ENCODE measurements at regions not wholly inside any gene's neighbourhood (a gene's known extent, or its start where the extent isn't known, plus 50 kb on each side); places are given as distances from the start of the nearest gene placed in this dataset.

DNA sequence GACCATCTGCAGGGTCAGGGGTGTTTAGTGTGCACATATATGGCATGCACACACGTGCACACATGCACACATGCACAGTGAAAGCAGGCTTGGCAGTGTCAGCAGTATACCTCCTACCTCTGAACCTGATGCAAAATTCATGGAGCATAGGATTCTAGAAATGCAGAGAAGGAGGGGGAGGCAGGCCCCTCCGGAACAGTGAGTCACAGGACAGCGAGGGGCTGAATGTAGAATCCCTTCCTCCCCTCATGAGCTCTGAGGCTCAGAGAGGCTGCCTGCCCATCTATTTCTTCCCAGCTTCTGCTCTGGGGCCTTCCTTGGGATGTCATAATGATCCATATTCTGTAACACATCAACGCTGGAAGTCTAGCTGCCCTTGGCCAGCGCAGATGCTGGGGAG lies 66.7 kb upstream of the NECTIN1 start:
- Histone ChIP-seq H3K36me3 (no peaks in the 10 kb centered on the region), H3K27me3 (no peaks in the 10 kb centered on the region), H3K27ac (no peak overlapping the region), H3K9me3 (no peaks in the 10 kb centered on the region), H3K4me3 (no peak overlapping the region), H3K4me1 (peaks cover 8% of the 10 kb centered on the region)
- intact Hi-C loops (cut with DNase I) = no loop called here
- DNase-seq (ENCODE audit: extremely low spot score in 2 of 2) = no peak
- TF ChIP-seq POLR2AphosphoS5 (IDR thresholded peaks at IDR 0.05; ENCODE audit: insufficient read depth in 1 of 2, low read depth in 1 of 2) (no peak), POLR2A (IDR thresholded peaks at IDR 0.05) (no peak)
- TF ChIP-seq, protein P1, sequence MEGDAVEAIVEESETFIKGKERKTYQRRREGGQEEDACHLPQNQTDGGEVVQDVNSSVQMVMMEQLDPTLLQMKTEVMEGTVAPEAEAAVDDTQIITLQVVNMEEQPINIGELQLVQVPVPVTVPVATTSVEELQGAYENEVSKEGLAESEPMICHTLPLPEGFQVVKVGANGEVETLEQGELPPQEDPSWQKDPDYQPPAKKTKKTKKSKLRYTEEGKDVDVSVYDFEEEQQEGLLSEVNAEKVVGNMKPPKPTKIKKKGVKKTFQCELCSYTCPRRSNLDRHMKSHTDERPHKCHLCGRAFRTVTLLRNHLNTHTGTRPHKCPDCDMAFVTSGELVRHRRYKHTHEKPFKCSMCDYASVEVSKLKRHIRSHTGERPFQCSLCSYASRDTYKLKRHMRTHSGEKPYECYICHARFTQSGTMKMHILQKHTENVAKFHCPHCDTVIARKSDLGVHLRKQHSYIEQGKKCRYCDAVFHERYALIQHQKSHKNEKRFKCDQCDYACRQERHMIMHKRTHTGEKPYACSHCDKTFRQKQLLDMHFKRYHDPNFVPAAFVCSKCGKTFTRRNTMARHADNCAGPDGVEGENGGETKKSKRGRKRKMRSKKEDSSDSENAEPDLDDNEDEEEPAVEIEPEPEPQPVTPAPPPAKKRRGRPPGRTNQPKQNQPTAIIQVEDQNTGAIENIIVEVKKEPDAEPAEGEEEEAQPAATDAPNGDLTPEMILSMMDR (IDR thresholded peaks at IDR 0.05) = no peak

GRCh38 chr11:119795231-119795630 lies 66.2 kb upstream of the NECTIN1 start:
- no peak for DNase-seq (ENCODE audit: extremely low spot score in 2 of 2)
- TF ChIP-seq POLR2AphosphoS5 (IDR thresholded peaks at IDR 0.05; ENCODE audit: insufficient read depth in 1 of 2, low read depth in 1 of 2) = peak in 1 of 2 donors; percentile 52
- TF ChIP-seq POLR2A (IDR thresholded peaks at IDR 0.05) = no peak
- Histone ChIP-seq H3K4me1 (peaks cover 8% of the 10 kb centered on the region), H3K9me3 (no peaks in the 10 kb centered on the region), H3K36me3 (no peaks in the 10 kb centered on the region), H3K27me3 (no peaks in the 10 kb centered on the region), H3K27ac (no peak overlapping the region), H3K4me3 (no peak overlapping the region)
- intact Hi-C loops (cut with DNase I) = no loop called here

DNA sequence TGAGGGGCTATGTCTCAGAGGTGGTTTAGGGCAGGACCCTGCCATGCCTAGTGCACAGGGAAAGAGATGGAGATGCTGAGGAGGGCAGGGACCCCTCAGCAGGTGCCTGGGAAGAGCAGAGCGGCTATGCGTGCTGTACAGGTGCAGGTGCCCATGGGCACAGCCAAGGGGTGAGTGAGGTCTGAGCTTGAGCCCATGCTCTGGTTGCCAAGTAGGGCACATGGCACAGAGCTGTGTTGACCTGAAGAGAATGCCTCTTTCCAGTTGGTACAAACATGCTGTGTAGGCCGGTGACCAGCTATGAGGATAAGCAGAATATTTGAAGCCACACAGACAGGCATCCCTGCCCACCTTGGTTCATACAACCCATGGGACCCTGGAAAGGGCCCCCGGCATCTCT lies 65.8 kb upstream of the NECTIN1 start:
- Histone ChIP-seq H3K27me3 (no peaks in the 10 kb centered on the region), H3K4me1 (peaks cover 8% of the 10 kb centered on the region), H3K27ac (no peak overlapping the region), H3K4me3 (no peak overlapping the region), H3K9me3 (no peaks in the 10 kb centered on the region), H3K36me3 (no peaks in the 10 kb centered on the region)
- DNase-seq (ENCODE audit: extremely low spot score in 2 of 2) = no peak
- TF ChIP-seq, protein P1 (IDR thresholded peaks at IDR 0.05) = no peak
- TF ChIP-seq POLR2A (IDR thresholded peaks at IDR 0.05) = no peak
- no peak for TF ChIP-seq POLR2AphosphoS5 (IDR thresholded peaks at IDR 0.05; ENCODE audit: insufficient read depth in 1 of 2, low read depth in 1 of 2)
- intact Hi-C loops (cut with DNase I) = no loop called here

- H3K9me3 ChIP-seq = no peaks in the 10 kb centered on the region
- intact Hi-C loops (cut with DNase I) = no loop called here
- H3K27me3 ChIP-seq = no peaks in the 10 kb centered on the region
- no peak overlapping the region for H3K27ac ChIP-seq
- H3K4me3 ChIP-seq = no peak overlapping the region
- no peaks in the 10 kb centered on the region for H3K36me3 ChIP-seq
- peaks cover 8% of the 10 kb centered on the region for H3K4me1 ChIP-seq
- DNase-seq (ENCODE audit: extremely low spot score in 2 of 2) = no peak
- TF ChIP-seq POLR2AphosphoS5 (IDR thresholded peaks at IDR 0.05; ENCODE audit: insufficient read depth in 1 of 2, low read depth in 1 of 2) (no peak), POLR2A (IDR thresholded peaks at IDR 0.05) (no peak)
- TF ChIP-seq, protein P1 (IDR thresholded peaks at IDR 0.05) = no peak
Observed at GRCh38 chr11:119794141-119794665, 65.2 kb upstream of the NECTIN1 start.

- no peak for TF ChIP-seq POLR2A (IDR thresholded peaks at IDR 0.05)
- TF ChIP-seq, protein P1 (IDR thresholded peaks at IDR 0.05) = no peak
- TF ChIP-seq POLR2AphosphoS5 (IDR thresholded peaks at IDR 0.05; ENCODE audit: insufficient read depth in 1 of 2, low read depth in 1 of 2) = no peak
- no peaks in the 10 kb centered on the region for H3K36me3 ChIP-seq
- peaks cover 8% of the 10 kb centered on the region for H3K4me1 ChIP-seq
- no peak overlapping the region for H3K27ac ChIP-seq
- H3K9me3 ChIP-seq = no peaks in the 10 kb centered on the region
- intact Hi-C loops (cut with DNase I) = no loop called here
- H3K27me3 ChIP-seq = no peaks in the 10 kb centered on the region
- H3K4me3 ChIP-seq = no peak overlapping the region
- DNase-seq (ENCODE audit: extremely low spot score in 2 of 2) = no peak
Observed at GRCh38 chr11:119793335-119793984, 64.5 kb upstream of the NECTIN1 start.
